HG03045 (cell line): ENCODE measurements at regions not wholly inside any gene's neighbourhood (a gene's known extent, or its start where the extent isn't known, plus 50 kb on each side); places are given as distances from the start of the nearest gene placed in this dataset.

ENCODE experiments used
- ATAC-seq: cut with Tn5 transposase; IDR thresholded peaks from one replicate; pipeline ENCODE4 v1.9.1; 2021; ENCODE audit warnings: mild to moderate bottlenecking, moderate library complexity; ENCODE audit not compliant: unreplicated experiment

GRCh38 chr7:142379201-142379885 lies 121.5 kb upstream of the PRSS58 start:
- no peak for ATAC-seq

- ATAC-seq, result no peak
These were observed 119.7 kb upstream of the PRSS58 start for GRCh38 chr7:142377567-142377966.

- ATAC-seq, result no peak
These were observed 118.6 kb upstream of the PRSS58 start for GRCh38 chr7:142376356-142376997.

- no peak for ATAC-seq
These were observed 118.0 kb upstream of the PRSS58 start for GRCh38 chr7:142375710-142376313.

- no peak for ATAC-seq
These were observed 114.9 kb upstream of the PRSS58 start for GRCh38 chr7:142372727-142373126.

- no peak for ATAC-seq
These were observed 113.9 kb upstream of the PRSS58 start for GRCh38 chr7:142371586-142372377.

- no peak for ATAC-seq
These were observed 107.6 kb upstream of the PRSS58 start for GRCh38 chr7:142365410-142365842.

GRCh38 chr7:142364551-142364950 lies 106.7 kb upstream of the PRSS58 start:
- ATAC-seq, result no peak

GRCh38 chr7:142362349-142362748 lies 104.5 kb upstream of the PRSS58 start:
- no peak for ATAC-seq

- no peak for ATAC-seq
These were observed 101.9 kb upstream of the PRSS58 start for GRCh38 chr7:142359694-142360279.

GRCh38 chr7:142357953-142358520 lies 100.2 kb upstream of the PRSS58 start:
- ATAC-seq, result peak; percentile 80

GRCh38 chr7:142356166-142356565 lies 98.3 kb upstream of the PRSS58 start:
- no peak for ATAC-seq

GRCh38 chr7:142355328-142355727 lies 97.5 kb upstream of the PRSS58 start:
- no peak for ATAC-seq

GRCh38 chr7:142353147-142354060 lies 95.5 kb upstream of the PRSS58 start:
- ATAC-seq, result no peak

GRCh38 chr7:142352543-142352942 lies 94.7 kb upstream of the PRSS58 start:
- ATAC-seq, result no peak

- ATAC-seq, result no peak
These were observed 93.3 kb upstream of the PRSS58 start for GRCh38 chr7:142351145-142351544.

- no peak for ATAC-seq
These were observed 92.0 kb upstream of the PRSS58 start for GRCh38 chr7:142349670-142350405.

GRCh38 chr7:142348921-142349405 lies 91.1 kb upstream of the PRSS58 start:
- no peak for ATAC-seq

- ATAC-seq, result no peak
These were observed 90.2 kb upstream of the PRSS58 start for GRCh38 chr7:142348100-142348499.
